K562 (cell line): ENCODE measurements at regions not wholly inside any gene's neighbourhood (a gene's known extent, or its start where the extent isn't known, plus 50 kb on each side); places are given as distances from the start of the nearest gene placed in this dataset.

Experiments used
- ATAC-seq: fragments of 200-7000 bp; cut with Tn5 transposase; 3 replicates; pipeline ENCODE4 v1.9.1; 2020; ENCODE audit warnings: moderate library complexity
- BruUV-seq: library from RNA; stranded (reverse); fragments of 400-500 nt; replicated peaks from 2 replicates; lab custom pipeline; 2021; lab: Mats Ljungman, UMichigan
- CTCF ChIA-PET: fragments of 300-600 bp; formaldehyde crosslinking; extraction: SDS; loops from one replicate; lab custom pipeline; 2021; ENCODE audit warnings: low intra/inter-chr PET ratio; lab: Yijun Ruan, JAX
- POLR2A ChIA-PET: fragments of 300-600, 350-650 bp; sonication (Branson Sonifier 250); formaldehyde crosslinking; extraction: SDS; loops from one replicate; lab custom pipeline; 2021; ENCODE audit warnings: antibody characterized with exemption, inconsistent platforms; lab: Yijun Ruan, JAX
- DNase-seq, 4 experiments: peaks; one replicate each; pipeline versions ENCODE4 v3.0.0 to v3.0.0-alpha.2; 2011 to 2018; ENCODE audit warnings: low spot score in 3 of 4, mixed read lengths in 3 of 4; ENCODE audit errors: extremely low read depth in 1 of 4
- FAIRE-seq: peaks from 2 replicates; lab custom pipeline; 2011; peaks lifted over from hg19 to GRCh38; lab: Jason Lieb, UNC
- H2AFZ ChIP-seq: 2 replicates; pipeline ENCODE4 v1.6.0; 2011; ENCODE audit warnings: low read depth, low read length, control low read depth, inconsistent platforms
- H3K27ac ChIP-seq: fragments of 200-600 bp; 3 replicates; pipeline ENCODE4 v1.8.0; 2011; ENCODE audit warnings: low read depth, mild to moderate bottlenecking, control low read depth, inconsistent platforms, low read length, moderate library complexity, mixed read lengths; ENCODE audit errors: extremely low read depth
- H3K27me3 ChIP-seq, 2 experiments: fragments of 300-600 bp in 1 of 2; 2 replicates in 1 of 2; 3 replicates in 1 of 2; pipeline versions ENCODE4 v1.6.0 to v1.8.0; 2011; ENCODE audit warnings: inconsistent platforms in 2 of 2, low read length in 2 of 2, mild to moderate bottlenecking in 1 of 2, mixed read lengths in 1 of 2, moderate library complexity in 1 of 2; ENCODE audit not compliant: control insufficient read depth in 2 of 2, insufficient read depth in 2 of 2
- H3K36me3 ChIP-seq: fragments of 300-600 bp; 3 replicates; pipeline ENCODE4 v1.8.0; 2011; ENCODE audit warnings: mild to moderate bottlenecking, low read length, inconsistent platforms; ENCODE audit not compliant: control insufficient read depth, insufficient read depth
- H3K4me1 ChIP-seq, 2 experiments: fragments of 200-600 bp in 1 of 2; replicated peaks in 1 of 2; 2 replicates in 1 of 2; 3 replicates in 1 of 2; pipeline versions ENCODE4 v1.5.1 to v1.8.0; 2011; ENCODE audit warnings: inconsistent platforms in 2 of 2, low read length in 2 of 2, mild to moderate bottlenecking in 1 of 2, mixed read lengths in 1 of 2, moderate library complexity in 1 of 2; ENCODE audit not compliant: control insufficient read depth in 2 of 2, insufficient read depth in 2 of 2
- H3K4me2 ChIP-seq: 2 replicates; pipeline ENCODE4 v1.6.1; 2011; ENCODE audit warnings: low read length, control low read depth, inconsistent platforms, mixed read lengths; ENCODE audit not compliant: insufficient read depth
- H3K4me3 ChIP-seq: fragments of 200-600 bp; sonication (generic), shearing (Covaris generic); 2 replicates; pipeline ENCODE4 v1.5.1; 2016; ENCODE audit warnings: control low read depth, inconsistent platforms
- H3K79me2 ChIP-seq: fragments of 200-600 bp; 3 replicates; pipeline ENCODE4 v1.8.0; 2011; ENCODE audit warnings: low read length, inconsistent platforms; ENCODE audit not compliant: control insufficient read depth, insufficient read depth
- H3K9ac ChIP-seq, 2 experiments: 2 replicates each; pipeline versions ENCODE4 v1.6.0 to v1.6.1; 2011; ENCODE audit warnings: low read depth in 2 of 2, low read length in 2 of 2, control low read depth in 1 of 2, inconsistent platforms in 1 of 2, mild to moderate bottlenecking in 1 of 2, mixed read lengths in 1 of 2; ENCODE audit not compliant: insufficient read depth in 1 of 2
- H3K9me1 ChIP-seq: one replicate; pipeline ENCODE4 v1.6.0; 2011; ENCODE audit warnings: inconsistent platforms, mild to moderate bottlenecking, low read length, moderate library complexity; ENCODE audit not compliant: control insufficient read depth, insufficient read depth
- H3K9me3 ChIP-seq: replicated peaks from 2 replicates; pipeline ENCODE4 v1.5.1; 2011; ENCODE audit warnings: low read depth, low read length, inconsistent platforms; ENCODE audit not compliant: control insufficient read depth, insufficient read depth
- H4K20me1 ChIP-seq: replicated peaks from 2 replicates; pipeline ENCODE4 v1.6.1; 2011; ENCODE audit warnings: low read length, inconsistent platforms, mixed read lengths; ENCODE audit not compliant: control insufficient read depth, insufficient read depth
- BMI1 ChIP-seq: fragments of 150-350 bp; IDR thresholded peaks from 2 replicates; pipeline ENCODE4 v1.6.1; 2014; ENCODE audit warnings: low read length
- ERF ChIP-seq: fragments of 450-650 bp; formaldehyde crosslinking; IDR thresholded peaks from 2 replicates; pipeline ENCODE4 v1.4.0; 2020; ENCODE audit warnings: mild to moderate bottlenecking, mixed read lengths
- GABPA ChIP-seq: fragments of 200-800 bp; sonication (Bioruptor generic); conservative IDR thresholded peaks from 2 replicates; pipeline ENCODE4 v1.6.1; 2016; ENCODE audit warnings: low read depth, missing genetic modification characterization, missing compliant biosample characterization
- NEUROD1 ChIP-seq: fragments of 150-350 bp; IDR thresholded peaks from 2 replicates; pipeline ENCODE4 v1.6.1; 2014; ENCODE audit warnings: borderline replicate concordance, low read length, low read depth; ENCODE audit not compliant: partially characterized antibody
- TFAM ChIP-seq: fragments of 250-450 bp; sonication (Bioruptor Pico); conservative IDR thresholded peaks from 2 replicates; pipeline ENCODE4 v1.5.0; 2021; ENCODE audit warnings: mild to moderate bottlenecking, moderate library complexity
- ZNF77 ChIP-seq: fragments of 250-450 bp; sonication (Bioruptor Pico); IDR thresholded peaks from 2 replicates; pipeline ENCODE4 v1.5.0; 2020
- WGBS: fragments of 100-300 bp; shearing (Covaris generic); methylation state at CpG from one replicate; pipeline ENCODE4 v1.1.6; 2016; ENCODE audit warnings: low coverage, mixed read lengths; ENCODE audit not compliant: insufficient coverage; ENCODE audit errors: missing lambda C conversion rate; 5-methylcytosine and 5-hydroxymethylcytosine counted together
- in situ Hi-C: fragments of 300-500 bp; cut with MboI; formaldehyde crosslinking; loops from 4 replicates; pipeline ENCODE4 v1.15.0; 2018; ENCODE audit warnings: inconsistent platforms, mixed read lengths
- intact Hi-C: fragments of 100-400 bp; cut with micrococcal nuclease; formaldehyde crosslinking; loops from 2 replicates; pipeline ENCODE4 v1.14.2; 2022
- TF ChIP-seq, protein P1 (sequence below): fragments of 250-450 bp; sonication (Bioruptor Pico); IDR thresholded peaks from 2 replicates; pipeline ENCODE4 v1.4.0; 2020; ENCODE audit warnings: mild to moderate bottlenecking, moderate library complexity
- TF ChIP-seq, protein P2 (sequence below): fragments of 250-450 bp; sonication (Bioruptor Pico); IDR thresholded peaks from 2 replicates; pipeline ENCODE4 v1.9.0; 2021; ENCODE audit warnings: mild to moderate bottlenecking

DNA sequence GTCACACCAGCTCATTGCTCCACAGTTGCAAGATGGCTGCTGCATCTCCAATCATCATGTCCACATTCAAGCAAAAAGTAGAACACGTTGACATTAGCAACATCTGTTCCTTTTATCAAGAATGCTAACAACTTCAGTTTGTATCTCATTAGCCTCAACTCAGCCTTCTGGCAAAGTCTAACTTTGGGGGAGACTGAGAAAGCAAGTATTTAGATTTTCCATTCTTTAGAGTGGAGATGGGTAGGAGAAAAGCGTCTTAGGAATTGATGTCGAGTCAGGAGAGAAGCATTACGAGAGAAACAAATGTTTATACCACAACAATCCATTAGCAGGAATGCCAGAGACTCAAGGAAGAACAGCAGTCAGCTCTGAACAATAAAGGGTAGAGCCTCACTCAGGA lies 446.3 kb downstream of the ENC1 start (continued):
- TF ChIP-seq, protein P1, sequence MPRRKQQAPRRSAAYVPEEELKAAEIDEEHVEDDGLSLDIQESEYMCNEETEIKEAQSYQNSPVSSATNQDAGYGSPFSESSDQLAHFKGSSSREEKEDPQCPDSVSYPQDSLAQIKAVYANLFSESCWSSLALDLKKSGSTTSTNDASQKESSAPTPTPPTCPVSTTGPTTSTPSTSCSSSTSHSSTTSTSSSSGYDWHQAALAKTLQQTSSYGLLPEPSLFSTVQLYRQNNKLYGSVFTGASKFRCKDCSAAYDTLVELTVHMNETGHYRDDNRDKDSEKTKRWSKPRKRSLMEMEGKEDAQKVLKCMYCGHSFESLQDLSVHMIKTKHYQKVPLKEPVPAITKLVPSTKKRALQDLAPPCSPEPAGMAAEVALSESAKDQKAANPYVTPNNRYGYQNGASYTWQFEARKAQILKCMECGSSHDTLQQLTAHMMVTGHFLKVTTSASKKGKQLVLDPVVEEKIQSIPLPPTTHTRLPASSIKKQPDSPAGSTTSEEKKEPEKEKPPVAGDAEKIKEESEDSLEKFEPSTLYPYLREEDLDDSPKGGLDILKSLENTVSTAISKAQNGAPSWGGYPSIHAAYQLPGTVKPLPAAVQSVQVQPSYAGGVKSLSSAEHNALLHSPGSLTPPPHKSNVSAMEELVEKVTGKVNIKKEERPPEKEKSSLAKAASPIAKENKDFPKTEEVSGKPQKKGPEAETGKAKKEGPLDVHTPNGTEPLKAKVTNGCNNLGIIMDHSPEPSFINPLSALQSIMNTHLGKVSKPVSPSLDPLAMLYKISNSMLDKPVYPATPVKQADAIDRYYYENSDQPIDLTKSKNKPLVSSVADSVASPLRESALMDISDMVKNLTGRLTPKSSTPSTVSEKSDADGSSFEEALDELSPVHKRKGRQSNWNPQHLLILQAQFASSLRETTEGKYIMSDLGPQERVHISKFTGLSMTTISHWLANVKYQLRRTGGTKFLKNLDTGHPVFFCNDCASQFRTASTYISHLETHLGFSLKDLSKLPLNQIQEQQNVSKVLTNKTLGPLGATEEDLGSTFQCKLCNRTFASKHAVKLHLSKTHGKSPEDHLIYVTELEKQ, result no peak
- TF ChIP-seq BMI1, result no peak
- TF ChIP-seq ERF (CRISPR knock-in tag), result no peak
- no peak for TF ChIP-seq NEUROD1
- no peak for TF ChIP-seq GABPA
- TF ChIP-seq ZNF77, result no peak
- TF ChIP-seq, all 486 proteins: peak for 0

DNA sequence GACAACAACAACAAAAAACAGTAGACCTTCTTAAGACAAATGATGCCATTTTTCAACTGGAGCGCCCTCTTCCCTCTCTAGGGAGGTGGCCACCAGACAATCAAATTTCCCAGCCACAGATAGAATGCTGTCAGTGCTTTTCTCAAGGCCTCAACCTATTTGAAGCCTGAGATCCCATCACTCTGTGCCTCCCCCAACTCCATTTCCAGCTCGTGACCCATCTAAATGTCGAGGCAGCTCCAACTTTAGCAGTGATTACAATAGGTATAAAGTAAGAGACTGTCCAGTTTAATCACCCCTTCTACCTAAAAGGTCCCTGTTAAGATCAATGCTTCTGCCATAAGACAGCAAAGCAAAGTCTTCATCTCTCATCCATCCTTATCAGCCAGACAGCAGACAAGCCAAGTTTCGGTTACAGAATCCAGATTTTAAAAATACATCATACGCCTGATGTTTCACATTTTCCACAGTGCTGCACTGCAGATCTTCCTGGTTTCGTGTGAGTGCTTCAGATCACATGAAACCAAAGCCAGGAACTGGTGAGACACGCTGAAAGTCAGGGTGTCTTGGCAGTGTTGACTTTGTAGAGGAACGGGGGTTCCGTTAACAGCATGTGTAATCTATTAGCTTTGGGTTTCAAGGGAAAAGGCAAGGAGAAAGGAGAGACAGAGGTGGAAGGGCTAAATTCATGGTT lies 447.8 kb downstream of the ENC1 start:
- DNase-seq (no peak), FAIRE-seq (no peak), ATAC-seq (no peak)
- Histone ChIP-seq H3K9me3 (no peaks in the 10 kb centered on the region), H3K36me3 (no peaks in the 10 kb centered on the region), H3K4me1 (no peaks in the 10 kb centered on the region), H3K79me2 (no peaks in the 10 kb centered on the region), H2AFZ (no peak overlapping the region), H4K20me1 (no peaks in the 10 kb centered on the region), H3K9ac (no peak overlapping the region), H3K9me1 (no peaks in the 10 kb centered on the region), H3K4me2 (no peak overlapping the region), H3K27ac (no peak overlapping the region), H3K4me3 (no peak overlapping the region), H3K27me3 (no peaks in the 10 kb centered on the region)
- CTCF ChIA-PET, result no interaction called here
- in situ Hi-C loops (no loop called here), intact Hi-C loops (no loop called here)
- POLR2A ChIA-PET, result interaction anchor here (0.6 kb wide), 1 partner anchor 479 kb away, joined by 3 read pairs; no protein-coding TSS in a partner anchor
- TF ChIP-seq, protein P2, sequence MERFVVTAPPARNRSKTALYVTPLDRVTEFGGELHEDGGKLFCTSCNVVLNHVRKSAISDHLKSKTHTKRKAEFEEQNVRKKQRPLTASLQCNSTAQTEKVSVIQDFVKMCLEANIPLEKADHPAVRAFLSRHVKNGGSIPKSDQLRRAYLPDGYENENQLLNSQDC (CRISPR knock-in tag), result no peak
- no peak for TF ChIP-seq TFAM
- BruUV-seq, result no TSS peak
- WGBS, result 0% methylated on average over 9 of the region's 9 CpGs
